ENCODE measurements at regions not wholly inside any gene's neighbourhood (a gene's known extent, or its start where the extent isn't known, plus 50 kb on each side); places are given as distances from the start of the nearest gene placed in this dataset.

DNA sequence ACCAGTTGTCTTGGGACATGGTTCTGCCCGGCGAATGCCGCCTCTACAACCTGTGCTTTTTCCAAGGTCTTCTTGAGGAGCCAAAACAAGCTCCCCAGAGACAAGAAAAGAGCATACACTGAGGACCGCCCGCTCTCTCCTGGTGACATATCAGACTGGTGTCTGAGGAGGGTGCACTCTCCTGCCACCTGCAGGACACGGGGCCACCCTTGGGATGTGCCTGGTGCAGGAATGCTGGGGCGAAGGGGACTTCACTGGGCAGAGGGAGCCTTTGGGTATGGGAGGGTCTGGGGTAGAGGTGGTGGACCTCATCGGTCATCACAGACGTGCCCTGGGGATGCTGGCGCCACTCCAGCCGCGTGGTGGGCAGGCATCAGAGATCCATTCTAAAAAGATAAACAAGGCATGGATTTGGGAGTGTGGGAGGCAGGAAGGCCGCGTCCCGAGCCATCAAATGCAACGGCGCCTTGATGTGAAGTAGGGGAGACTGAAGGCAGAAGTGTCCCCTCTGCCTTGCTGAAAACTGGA is 163.3 kb downstream of the CD83 start:
- no peak overlapping the region for H3K27ac ChIP-seq (ENCODE audit: low read depth, low read length)
- no peak for DNase-seq
- intact Hi-C loops (cut with micrococcal nuclease): no loop called here
- Mint-ChIP-seq H3K27me3 (no peaks in the 10 kb centered on the region), H3K4me3 (no peak overlapping the region), H3K4me1 (peaks cover 22 to 38% (median 34%) of the 10 kb centered on the region in 7 donors), H3K27ac (peak overlapping the region in 2 of 9 donors; percentile 63 to 65), H3K9me3 (peaks cover 0 to 7% (median 0%) of the 10 kb centered on the region in 11 donors), H3K36me3 (peaks cover 0 to 6% (median 0%) of the 10 kb centered on the region in 5 donors)
- H3K27me3 ChIP-seq (ENCODE audit: control insufficient read depth in 2 of 2, insufficient read depth in 2 of 2, low read length in 2 of 2): no peaks in the 10 kb centered on the region
- ChIA-PET POLR2A (no interaction called here), CTCF (no interaction called here)
- H3K36me3 ChIP-seq (ENCODE audit: control insufficient read depth in 2 of 3, insufficient read depth in 3 of 3, low read length in 3 of 3): no peaks in the 10 kb centered on the region
- peaks cover 0 to 5% (median 0%) of the 10 kb centered on the region in 3 experiments for H3K9me3 ChIP-seq (ENCODE audit: control insufficient read depth in 2 of 3, low read length in 3 of 3)
- no peak overlapping the region for H3K4me3 ChIP-seq (ENCODE audit: low read length)
- H3K4me1 ChIP-seq (ENCODE audit: control insufficient read depth in 2 of 2, insufficient read depth in 2 of 2, low read length in 2 of 2): peaks cover 19 to 25% of the 10 kb centered on the region in 2 donors
- ATAC-seq: no peak

DNA sequence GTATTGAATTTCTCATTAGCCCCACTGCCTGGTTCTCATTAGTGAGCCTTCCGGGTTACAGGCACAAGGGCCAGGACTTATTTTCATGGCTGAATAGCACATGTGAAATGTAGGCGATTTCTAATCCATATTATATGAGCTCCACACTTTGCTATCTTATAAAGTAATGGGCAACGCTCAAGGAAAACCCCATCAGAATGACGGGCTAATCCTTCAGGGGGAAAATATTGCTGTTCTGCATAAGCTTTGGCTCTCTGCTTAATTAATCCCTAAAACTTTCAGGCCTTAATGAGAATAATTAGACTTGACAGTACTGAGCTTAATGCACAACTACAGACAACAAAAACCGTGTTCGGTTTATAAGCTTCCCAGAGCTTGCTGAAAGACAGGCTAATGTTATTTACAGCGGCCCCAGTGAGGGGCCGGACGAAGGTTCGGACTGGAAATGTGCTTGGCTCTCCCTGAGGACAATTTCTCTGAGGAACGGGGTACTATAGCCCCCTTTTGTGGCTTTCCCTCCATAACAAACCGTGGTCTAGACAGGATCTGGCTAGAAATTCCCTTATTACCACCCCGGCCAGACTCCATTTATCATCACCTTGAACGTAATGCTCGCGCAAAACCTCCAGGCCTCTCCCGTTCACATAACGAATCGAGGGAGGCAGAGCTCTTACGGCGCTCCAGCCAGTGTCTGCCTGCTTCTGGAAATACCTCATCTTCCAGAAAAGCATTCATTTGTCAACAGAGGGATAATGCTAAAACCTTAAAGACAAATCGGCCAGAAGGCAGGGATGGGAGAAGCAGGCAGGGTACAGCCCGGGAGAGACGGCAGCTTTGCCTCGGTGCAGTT is 164.5 kb downstream of the CD83 start:
- peaks cover 10 to 15% of the 10 kb centered on the region in 2 donors for H3K4me1 ChIP-seq (ENCODE audit: control insufficient read depth in 2 of 2, insufficient read depth in 2 of 2, low read length in 2 of 2)
- DNase-seq: no peak
- Mint-ChIP-seq H3K4me3 (no peak overlapping the region), H3K36me3 (peaks cover 0 to 6% (median 0%) of the 10 kb centered on the region in 5 donors), H3K27ac (peak overlapping the region in 1 of 9 donors; percentile 17), H3K9me3 (peaks cover 0 to 7% (median 0%) of the 10 kb centered on the region in 11 donors), H3K4me1 (peaks cover 11 to 26% (median 22%) of the 10 kb centered on the region in 7 donors), H3K27me3 (no peaks in the 10 kb centered on the region)
- ATAC-seq: no peak
- no peaks in the 10 kb centered on the region for H3K36me3 ChIP-seq (ENCODE audit: control insufficient read depth in 2 of 3, insufficient read depth in 3 of 3, low read length in 3 of 3)
- H3K27me3 ChIP-seq (ENCODE audit: control insufficient read depth in 2 of 2, insufficient read depth in 2 of 2, low read length in 2 of 2): no peaks in the 10 kb centered on the region
- H3K27ac ChIP-seq (ENCODE audit: low read depth, low read length): no peak overlapping the region
- ChIA-PET POLR2A (no interaction called here), CTCF (no interaction called here)
- no peak overlapping the region for H3K4me3 ChIP-seq (ENCODE audit: low read length)
- H3K9me3 ChIP-seq (ENCODE audit: control insufficient read depth in 2 of 3, low read length in 3 of 3): peaks cover 0 to 5% (median 0%) of the 10 kb centered on the region in 3 experiments
- intact Hi-C loops (cut with micrococcal nuclease): no loop called here

DNA sequence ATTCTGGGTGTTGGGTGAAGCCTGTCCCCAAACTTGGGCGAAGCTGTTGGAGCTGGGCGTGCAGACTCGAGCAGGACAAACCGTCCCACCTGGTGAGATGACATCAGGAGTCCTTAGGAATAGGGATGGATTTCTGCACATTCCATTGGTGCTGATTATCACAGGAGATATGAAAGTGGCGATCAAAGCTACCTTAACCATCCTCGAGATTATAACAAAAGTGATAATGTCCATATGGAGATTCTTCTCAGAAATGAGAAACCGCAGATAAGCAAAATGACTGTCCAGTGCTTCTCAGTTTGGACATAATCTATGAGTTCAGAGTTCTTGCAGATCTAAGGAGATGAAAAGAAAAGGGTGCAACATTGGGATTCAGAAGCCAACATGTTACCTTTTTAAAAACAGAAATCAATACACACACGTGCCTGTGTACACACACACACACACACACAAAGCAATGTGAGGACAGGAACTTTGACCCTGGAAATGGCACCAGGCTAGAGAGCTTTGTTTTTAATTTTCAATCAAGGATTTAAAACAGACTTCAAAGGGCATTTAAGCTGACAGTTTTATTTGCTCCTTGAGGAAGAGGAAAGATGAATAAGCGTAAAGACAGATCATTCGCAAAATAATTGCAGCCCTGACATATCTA is 165.4 kb downstream of the CD83 start:
- no peaks in the 10 kb centered on the region for H3K36me3 ChIP-seq (ENCODE audit: control insufficient read depth in 2 of 3, insufficient read depth in 3 of 3, low read length in 3 of 3)
- peaks cover 0 to 6% (median 0%) of the 10 kb centered on the region in 5 donors for H3K36me3 Mint-ChIP-seq
- no peaks in the 10 kb centered on the region for H3K27me3 Mint-ChIP-seq
- H3K4me1 Mint-ChIP-seq: peaks cover 3 to 16% (median 12%) of the 10 kb centered on the region in 7 donors
- intact Hi-C loops (cut with micrococcal nuclease): no loop called here
- no peak overlapping the region for H3K4me3 Mint-ChIP-seq
- peaks cover 0 to 5% (median 0%) of the 10 kb centered on the region in 3 experiments for H3K9me3 ChIP-seq (ENCODE audit: control insufficient read depth in 2 of 3, low read length in 3 of 3)
- ATAC-seq: no peak
- no peak for DNase-seq
- H3K9me3 Mint-ChIP-seq: peaks cover 0 to 7% (median 0%) of the 10 kb centered on the region in 11 donors
- H3K27ac Mint-ChIP-seq: peak overlapping the region in 1 of 9 donors; percentile 55
- H3K4me1 ChIP-seq (ENCODE audit: control insufficient read depth in 2 of 2, insufficient read depth in 2 of 2, low read length in 2 of 2): peaks cover under 1 to 6% of the 10 kb centered on the region in 2 donors
- no peaks in the 10 kb centered on the region for H3K27me3 ChIP-seq (ENCODE audit: control insufficient read depth in 2 of 2, insufficient read depth in 2 of 2, low read length in 2 of 2)
- H3K4me3 ChIP-seq (ENCODE audit: low read length): no peak overlapping the region
- POLR2A ChIA-PET: interaction anchor here (0.6 kb wide), 1 partner anchor 26 kb away, joined by 3 read pairs; no protein-coding TSS in a partner anchor
- CTCF ChIA-PET: no interaction called here
- no peak overlapping the region for H3K27ac ChIP-seq (ENCODE audit: low read depth, low read length)

DNA sequence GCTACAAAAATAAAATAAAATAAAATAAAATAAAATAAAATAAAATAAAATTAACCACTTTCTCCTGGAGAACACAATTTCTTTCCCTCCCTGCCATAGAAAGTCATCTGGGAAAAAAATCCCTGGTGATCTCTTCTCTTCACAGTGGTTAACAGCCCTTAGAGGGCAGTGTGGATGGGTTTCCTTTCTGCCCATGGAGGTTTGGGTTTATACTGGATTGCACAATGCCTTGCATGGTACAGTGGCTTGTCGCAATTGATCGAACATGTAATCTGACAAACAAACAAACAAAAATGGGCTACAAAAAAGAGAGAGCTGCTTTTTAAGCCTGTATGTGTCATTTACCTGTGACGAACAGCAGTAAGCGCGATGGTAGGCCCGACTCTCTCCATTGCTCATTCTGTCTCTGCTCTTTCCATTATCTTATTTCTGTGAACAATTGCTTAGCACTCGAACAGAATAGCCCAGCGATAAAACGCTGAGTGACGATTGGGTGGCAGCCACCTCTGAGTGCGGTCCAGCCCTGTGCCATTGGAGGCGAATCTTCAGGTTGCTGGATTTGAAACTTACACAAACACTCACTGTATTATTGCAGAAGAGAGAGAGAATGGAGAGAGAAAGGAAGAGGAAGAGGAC is 166.1 kb downstream of the CD83 start:
- Mint-ChIP-seq H3K27ac (no peak overlapping the region), H3K4me3 (no peak overlapping the region), H3K4me1 (peaks cover 0 to 10% (median 5%) of the 10 kb centered on the region in 7 donors), H3K9me3 (peaks cover 0 to 7% (median 0%) of the 10 kb centered on the region in 11 donors), H3K36me3 (peaks cover 0 to 6% (median 0%) of the 10 kb centered on the region in 5 donors), H3K27me3 (no peaks in the 10 kb centered on the region)
- CTCF ChIA-PET: no interaction called here
- H3K27me3 ChIP-seq (ENCODE audit: control insufficient read depth in 2 of 2, insufficient read depth in 2 of 2, low read length in 2 of 2): no peaks in the 10 kb centered on the region
- ATAC-seq (no peak), DNase-seq (no peak)
- intact Hi-C loops (cut with micrococcal nuclease): no loop called here
- H3K9me3 ChIP-seq (ENCODE audit: control insufficient read depth in 2 of 3, low read length in 3 of 3): peaks cover 0 to 5% (median 0%) of the 10 kb centered on the region in 3 experiments
- POLR2A ChIA-PET: interaction anchor here (0.6 kb wide), 1 partner anchor 26 kb away, joined by 3 read pairs; no protein-coding TSS in a partner anchor
- no peaks in the 10 kb centered on the region for H3K36me3 ChIP-seq (ENCODE audit: control insufficient read depth in 2 of 3, insufficient read depth in 3 of 3, low read length in 3 of 3)
- no peak overlapping the region for H3K27ac ChIP-seq (ENCODE audit: low read depth, low read length)
- no peaks in the 10 kb centered on the region for H3K4me1 ChIP-seq (ENCODE audit: control insufficient read depth in 2 of 2, insufficient read depth in 2 of 2, low read length in 2 of 2)
- H3K4me3 ChIP-seq (ENCODE audit: low read length): no peak overlapping the region

DNA sequence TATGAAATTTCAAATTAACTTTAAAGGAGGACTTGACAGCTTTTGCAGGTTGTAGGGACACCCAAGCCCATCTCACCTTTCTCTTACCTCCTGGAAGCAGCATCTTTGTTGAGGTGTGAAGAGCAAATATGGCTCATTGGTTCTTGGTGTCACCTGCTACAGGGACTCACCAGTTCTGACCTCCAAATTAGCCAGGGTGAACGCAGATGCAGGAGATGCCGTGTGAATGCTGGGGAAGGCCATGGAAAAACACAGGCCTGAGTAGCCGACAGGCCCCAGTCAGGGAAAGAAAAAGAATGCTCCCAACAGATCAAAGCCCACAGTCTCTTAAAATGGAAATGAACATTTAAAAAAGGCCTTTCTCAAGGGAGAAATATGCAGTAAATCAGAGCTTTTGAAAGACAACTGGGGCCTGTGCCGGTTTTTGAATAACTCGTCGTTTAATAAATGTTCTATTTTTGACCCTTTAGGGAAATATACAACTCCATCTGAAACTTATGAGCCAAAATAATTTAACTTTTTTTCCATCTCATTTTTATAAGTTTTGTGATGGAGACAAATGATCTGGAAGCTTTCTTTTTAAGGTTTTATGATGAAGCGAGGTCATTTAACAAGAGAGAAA is 167.5 kb downstream of the CD83 start:
- Mint-ChIP-seq H3K27ac (no peak overlapping the region), H3K27me3 (no peaks in the 10 kb centered on the region), H3K4me1 (peaks cover 0 to 11% (median 5%) of the 10 kb centered on the region in 7 donors), H3K4me3 (no peak overlapping the region), H3K9me3 (peaks cover 0 to 8% (median 0%) of the 10 kb centered on the region in 11 donors), H3K36me3 (peaks cover 0 to 3% (median 0%) of the 10 kb centered on the region in 5 donors)
- intact Hi-C loops (cut with micrococcal nuclease): no loop called here
- H3K4me1 ChIP-seq (ENCODE audit: control insufficient read depth in 2 of 2, insufficient read depth in 2 of 2, low read length in 2 of 2): no peaks in the 10 kb centered on the region
- ChIA-PET CTCF (no interaction called here), POLR2A (no interaction called here)
- DNase-seq (no peak), ATAC-seq (no peak)
- no peaks in the 10 kb centered on the region for H3K27me3 ChIP-seq (ENCODE audit: control insufficient read depth in 2 of 2, insufficient read depth in 2 of 2, low read length in 2 of 2)
- peaks cover 0 to 2% (median 0%) of the 10 kb centered on the region in 3 experiments for H3K9me3 ChIP-seq (ENCODE audit: control insufficient read depth in 2 of 3, low read length in 3 of 3)
- no peak overlapping the region for H3K4me3 ChIP-seq (ENCODE audit: low read length)
- no peak overlapping the region for H3K27ac ChIP-seq (ENCODE audit: low read depth, low read length)
- H3K36me3 ChIP-seq (ENCODE audit: control insufficient read depth in 2 of 3, insufficient read depth in 3 of 3, low read length in 3 of 3): no peaks in the 10 kb centered on the region

DNA sequence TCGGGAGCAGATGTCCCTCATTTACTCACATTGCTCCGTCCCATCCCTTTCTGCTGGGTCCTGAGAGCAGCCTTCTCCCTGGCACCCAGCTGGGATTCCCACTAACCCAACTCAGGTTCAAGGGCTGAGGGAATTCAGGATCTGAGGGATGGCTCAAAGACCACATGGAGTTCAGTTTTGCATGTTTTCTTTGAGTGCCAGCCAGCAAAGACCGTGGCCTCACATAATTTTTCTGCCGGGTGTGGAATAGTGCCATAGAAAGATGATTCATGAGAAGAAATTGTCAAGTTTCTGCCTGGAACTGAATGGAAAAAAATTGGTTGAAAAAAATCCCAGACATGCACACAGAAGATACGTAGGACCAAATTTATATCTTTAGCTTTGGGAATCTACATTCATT is 168.6 kb downstream of the CD83 start:
- CTCF ChIA-PET: no interaction called here
- Mint-ChIP-seq H3K27ac (no peak overlapping the region), H3K4me3 (no peak overlapping the region), H3K27me3 (no peaks in the 10 kb centered on the region), H3K36me3 (peaks cover 0 to 3% (median 0%) of the 10 kb centered on the region in 5 donors), H3K9me3 (peaks cover 0 to 3% (median 0%) of the 10 kb centered on the region in 11 donors), H3K4me1 (peaks cover 7 to 17% (median 13%) of the 10 kb centered on the region in 7 donors)
- POLR2A ChIA-PET: no interaction called here
- no peak for DNase-seq
- intact Hi-C loops (cut with micrococcal nuclease): no loop called here
- Histone ChIP-seq H3K27ac (ENCODE audit: low read depth, low read length) (no peak overlapping the region), H3K27me3 (ENCODE audit: control insufficient read depth in 2 of 2, insufficient read depth in 2 of 2, low read length in 2 of 2) (no peaks in the 10 kb centered on the region), H3K4me3 (ENCODE audit: low read length) (no peak overlapping the region), H3K9me3 (ENCODE audit: control insufficient read depth in 2 of 3, low read length in 3 of 3) (no peaks in the 10 kb centered on the region), H3K4me1 (ENCODE audit: control insufficient read depth in 2 of 2, insufficient read depth in 2 of 2, low read length in 2 of 2) (no peaks in the 10 kb centered on the region), H3K36me3 (ENCODE audit: control insufficient read depth in 2 of 3, insufficient read depth in 3 of 3, low read length in 3 of 3) (no peaks in the 10 kb centered on the region)
- ATAC-seq: no peak

Data from naive thymus-derived CD4-positive, alpha-beta T cell (primary cell).